ENCODE measurements at regions not wholly inside any gene's neighbourhood (a gene's known extent, or its start where the extent isn't known, plus 50 kb on each side); places are given as distances from the start of the nearest gene placed in this dataset.

DNA sequence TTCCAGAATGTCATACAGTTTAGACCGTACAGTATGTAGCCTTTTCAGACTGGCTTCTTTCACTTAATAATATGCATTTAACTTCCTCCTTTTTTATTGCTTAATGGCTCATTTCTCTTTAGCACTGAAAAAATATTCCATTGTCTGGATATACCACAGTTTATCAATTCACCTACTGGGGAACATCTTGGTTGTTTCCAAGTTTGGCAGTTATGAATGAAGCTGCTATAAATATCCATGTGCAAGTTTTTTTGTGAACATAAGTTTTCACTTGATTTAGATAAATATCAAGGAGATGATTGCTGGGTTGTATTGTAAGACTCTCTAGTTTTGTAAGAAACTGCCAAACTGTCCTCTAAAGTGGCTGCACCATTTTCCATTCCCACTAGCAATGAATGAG lies 375.5 kb downstream of the PCDH18 start:
- no peak overlapping the region for H2BK15ac ChIP-seq (ENCODE audit: low read depth, low read length)
- no peaks in the 10 kb centered on the region for H3K79me1 ChIP-seq (ENCODE audit: low read depth in 1 of 2, low read length in 2 of 2)
- no peaks in the 10 kb centered on the region for H3K9me1 ChIP-seq (ENCODE audit: insufficient read depth, low read length)
- dilution Hi-C loops (cut with HindIII; ENCODE audit: low sequenced_read_pairs, unreplicated experiment) = no loop called here
- H4K91ac ChIP-seq (ENCODE audit: insufficient read depth, low read depth, low read length) = no peak overlapping the region
- ChIA-PET CTCF (no interaction called here), POLR2A (ENCODE audit: unreplicated experiment) (no interaction called here)
- H2AK5ac ChIP-seq (ENCODE audit: low read depth, low read length) = no peak overlapping the region
- H3K4me2 ChIP-seq (ENCODE audit: low read depth, low read length) = no peak overlapping the region
- no peak overlapping the region for H2AFZ ChIP-seq (replicated peaks; ENCODE audit: low read length, poor library complexity)
- no peak overlapping the region for H4K5ac ChIP-seq (ENCODE audit: low read depth, low read length)
- no TSS peak for BruUV-seq (replicated peaks)
- H2BK5ac ChIP-seq (ENCODE audit: low read depth, low read length, poor library complexity, severe bottlenecking) = no peak overlapping the region
- no peak overlapping the region for H3K23ac ChIP-seq (ENCODE audit: low read depth, low read length)
- H4K8ac ChIP-seq (ENCODE audit: low read depth in 2 of 2, low read length in 2 of 2) = no peak overlapping the region
- H3K18ac ChIP-seq (ENCODE audit: low read depth, low read length) = 0 out of 2 replicates have a peak overlapping the region, but pooled peaks have one; percentile 19
- intact Hi-C loops (cut with micrococcal nuclease) = no loop called here
- H3K27me3 ChIP-seq (ENCODE audit: control insufficient read depth, insufficient read depth, low read length) = no peaks in the 10 kb centered on the region
- H3K36me3 ChIP-seq (ENCODE audit: control insufficient read depth, insufficient read depth, low read length) = no peaks in the 10 kb centered on the region
- H3K4me1 ChIP-seq (ENCODE audit: control insufficient read depth, insufficient read depth, low read length) = peaks cover 2% of the 10 kb centered on the region
- H3K9ac ChIP-seq (ENCODE audit: low read depth, low read length) = no peak overlapping the region
- H4K20me1 ChIP-seq (ENCODE audit: insufficient read depth, low read length) = no peaks in the 10 kb centered on the region
- no CpG with 5 or more reads among the region's 1 CpG for WGBS, 2 experiments (ENCODE audit: extremely low coverage in 2 of 2, insufficient read length in 1 of 2)
- no peak overlapping the region for H3K14ac ChIP-seq (replicated peaks; ENCODE audit: low read depth, low read length)
- H2BK20ac ChIP-seq (ENCODE audit: low read depth, low read length) = 0 out of 2 replicates have a peak overlapping the region, but pooled peaks have one; percentile 21
- no peaks in the 10 kb centered on the region for H3K9me3 ChIP-seq (ENCODE audit: control insufficient read depth, insufficient read depth, low read length)
- DNase-seq (no peak), ATAC-seq (ENCODE audit: low read depth) (no peak)
- in situ Hi-C loops (cut with MboI; ENCODE audit: low sequenced_read_pairs) = no loop called here
- no peak overlapping the region for H3K4ac ChIP-seq (ENCODE audit: low read depth, low read length)
- H3K56ac ChIP-seq (ENCODE audit: extremely low read depth, insufficient read depth, low read length) = no peak overlapping the region
- no peak overlapping the region for H3K27ac ChIP-seq (ENCODE audit: insufficient read depth, low read length)
- H3K4me3 ChIP-seq (ENCODE audit: insufficient read depth, low read depth, low read length) = no peak overlapping the region
- TF ChIP-seq FOS (IDR thresholded peaks at IDR 0.05; ENCODE audit: low read depth, low read length) (no peak), MAFK (IDR thresholded peaks at IDR 0.05; ENCODE audit: low read depth, low read length) (no peak), SMC3 (IDR thresholded peaks at IDR 0.05; ENCODE audit: low read depth, low read length) (no peak), BHLHE40 (IDR thresholded peaks at IDR 0.05; ENCODE audit: low read depth, low read length) (no peak), MXI1 (IDR thresholded peaks at IDR 0.05; ENCODE audit: borderline replicate concordance, low read depth, low read length) (no peak), RCOR1 (IDR thresholded peaks at IDR 0.05; ENCODE audit: insufficient replicate concordance, low read length) (no peak), MAZ (IDR thresholded peaks at IDR 0.05; ENCODE audit: borderline replicate concordance, low read depth, low read length) (no peak), CTCF (conservative IDR thresholded peaks at IDR 0.05; ENCODE audit: low read depth, low read length) (no peak), RAD21 (IDR thresholded peaks at IDR 0.05; ENCODE audit: low read length) (no peak), NFE2L2 (IDR thresholded peaks at IDR 0.05; ENCODE audit: low read depth, low read length) (no peak)
- TF ChIP-seq, protein P1, sequence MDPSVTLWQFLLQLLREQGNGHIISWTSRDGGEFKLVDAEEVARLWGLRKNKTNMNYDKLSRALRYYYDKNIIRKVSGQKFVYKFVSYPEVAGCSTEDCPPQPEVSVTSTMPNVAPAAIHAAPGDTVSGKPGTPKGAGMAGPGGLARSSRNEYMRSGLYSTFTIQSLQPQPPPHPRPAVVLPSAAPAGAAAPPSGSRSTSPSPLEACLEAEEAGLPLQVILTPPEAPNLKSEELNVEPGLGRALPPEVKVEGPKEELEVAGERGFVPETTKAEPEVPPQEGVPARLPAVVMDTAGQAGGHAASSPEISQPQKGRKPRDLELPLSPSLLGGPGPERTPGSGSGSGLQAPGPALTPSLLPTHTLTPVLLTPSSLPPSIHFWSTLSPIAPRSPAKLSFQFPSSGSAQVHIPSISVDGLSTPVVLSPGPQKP (IDR thresholded peaks at IDR 0.05; ENCODE audit: borderline replicate concordance, low read depth, low read length) = no peak
- no peak overlapping the region for H2AK9ac ChIP-seq (replicated peaks; ENCODE audit: low read depth, low read length, poor library complexity)
- no peak overlapping the region for H2BK120ac ChIP-seq (ENCODE audit: low read depth, low read length)

All from IMR-90 (cell line).